HCT116 (cell line): ENCODE measurements at regions not wholly inside any gene's neighbourhood (a gene's known extent, or its start where the extent isn't known, plus 50 kb on each side); places are given as distances from the start of the nearest gene placed in this dataset.

ENCODE experiments used
- ATAC-seq: fragments of 200-7000 bp; cut with Tn5 transposase; 2 replicates; pipeline ENCODE4 v1.9.1; 2020; ENCODE audit warnings: mild to moderate bottlenecking, moderate library complexity
- BruUV-seq: library from RNA; stranded (reverse); fragments of 400-500 nt; replicated peaks from 2 replicates; lab custom pipeline; 2021; lab: Mats Ljungman, UMichigan
- CTCF ChIA-PET: fragments of 300-600 bp; sonication (Branson Sonifier 250); formaldehyde crosslinking; loops from one replicate; lab custom pipeline; 2021; ENCODE audit warnings: antibody characterized with exemption; lab: Charles Lee
- POLR2A ChIA-PET: fragments of 300-600, 350-600 bp; sonication (Branson Sonifier 250); formaldehyde crosslinking; loops from one replicate; lab custom pipeline; 2021; ENCODE audit warnings: antibody characterized with exemption; lab: Charles Lee
- RAD21 ChIA-PET, 2 experiments: fragments of 300-600 bp; sonication (Branson Sonifier 250); formaldehyde crosslinking; loops; one replicate each; lab custom pipeline; 2023; ENCODE audit warnings: low total read pairs in 2 of 2; ENCODE audit not compliant: uncharacterized antibody in 2 of 2, unreplicated experiment in 2 of 2, low non-redundant PET in 1 of 2; lab: Charles Lee
- DNase-seq: peaks from one replicate; pipeline ENCODE4 v3.0.0-alpha.2; 2010; ENCODE audit warnings: low read depth, low spot score
- H2AFZ ChIP-seq: fragments of 200-600 bp; shearing (Covaris generic), sonication (generic); 2 replicates; pipeline ENCODE4 v1.6.1; 2017; ENCODE audit warnings: low read depth, mixed run types, mixed read lengths, antibody characterized with exemption, low read length; ENCODE audit not compliant: poor library complexity, severe bottlenecking
- H3K27ac ChIP-seq: 2 replicates; pipeline ENCODE4 v1.5.1; 2012; ENCODE audit warnings: low read depth, low read length
- H3K27me3 ChIP-seq: fragments of 200-600 bp; sonication (generic); 2 replicates; pipeline ENCODE4 v1.6.1; 2016; ENCODE audit warnings: mixed run types, low read length, mixed read lengths; ENCODE audit not compliant: insufficient read depth
- H3K36me3 ChIP-seq, 2 experiments: fragments of 200-500 bp in 1 of 2; fragments of 200-600 bp in 1 of 2; sonication (Bioruptor generic) in 1 of 2; sonication (generic) in 1 of 2; 2 replicates each; pipeline versions ENCODE4 v1.5.1 to v1.6.1; 2014 to 2016; ENCODE audit warnings: low read length in 2 of 2, inconsistent platforms in 1 of 2, mixed read lengths in 1 of 2, mixed run types in 1 of 2; ENCODE audit not compliant: insufficient read depth in 2 of 2, control insufficient read depth in 1 of 2
- H3K4me1 ChIP-seq, 2 experiments: fragments of 200-600 bp in 1 of 2; sonication (generic) in 1 of 2; 2 replicates each; pipeline versions ENCODE4 v1.5.1 to v1.6.1; 2012 to 2017; ENCODE audit warnings: low read length in 2 of 2, inconsistent platforms in 1 of 2, mild to moderate bottlenecking in 1 of 2, mixed read lengths in 1 of 2, mixed run types in 1 of 2, moderate library complexity in 1 of 2; ENCODE audit not compliant: insufficient read depth in 2 of 2, control insufficient read depth in 1 of 2
- H3K4me2 ChIP-seq: fragments of 200-600 bp; sonication (generic); 2 replicates; pipeline ENCODE4 v1.6.1; 2017; ENCODE audit warnings: mixed run types, low read length, mixed read lengths
- H3K4me3 ChIP-seq, 2 experiments: fragments of 200-600 bp in 1 of 2; sonication (generic) in 1 of 2; replicated peaks in 1 of 2; 2 replicates each; pipeline ENCODE4 v1.5.1; 2011 to 2016; ENCODE audit warnings: low read length in 2 of 2, control low read depth in 1 of 2, low read depth in 1 of 2, mild to moderate bottlenecking in 1 of 2, mixed read lengths in 1 of 2, mixed run types in 1 of 2
- H3K79me2 ChIP-seq: fragments of 200-600 bp; sonication (generic); 2 replicates; pipeline ENCODE4 v1.6.1; 2017; ENCODE audit warnings: mild to moderate bottlenecking, mixed run types, low read length, moderate library complexity, mixed read lengths; ENCODE audit not compliant: insufficient read depth
- H3K9ac ChIP-seq: fragments of 200-600 bp; sonication (generic); 2 replicates; pipeline ENCODE4 v1.6.1; 2016; ENCODE audit warnings: low read length, mixed read lengths
- H3K9me2 ChIP-seq: fragments of 200-600 bp; sonication (generic), shearing (Covaris generic); 2 replicates; pipeline ENCODE4 v1.6.1; 2017; ENCODE audit warnings: mixed run types, mild to moderate bottlenecking, moderate library complexity; ENCODE audit not compliant: insufficient read depth
- H3K9me3 ChIP-seq, 2 experiments: fragments of 200-500 bp in 1 of 2; fragments of 200-600 bp in 1 of 2; sonication (Bioruptor generic) in 1 of 2; sonication (generic) in 1 of 2; 2 replicates each; pipeline ENCODE4 v1.6.1; 2014 to 2017; ENCODE audit warnings: low read length in 2 of 2, mixed read lengths in 2 of 2, inconsistent platforms in 1 of 2, low read depth in 1 of 2, mild to moderate bottlenecking in 1 of 2, mixed run types in 1 of 2, moderate library complexity in 1 of 2; ENCODE audit not compliant: control insufficient read depth in 1 of 2, insufficient read depth in 1 of 2
- H4K20me1 ChIP-seq: fragments of 200-600 bp; sonication (generic), shearing (Covaris generic); 2 replicates; pipeline ENCODE4 v1.6.1; 2017; ENCODE audit warnings: mixed run types, mild to moderate bottlenecking, moderate library complexity; ENCODE audit not compliant: insufficient read depth
- CBX3 ChIP-seq: IDR thresholded peaks from 2 replicates; pipeline ENCODE4 v1.6.1; 2012; ENCODE audit warnings: low read depth
- EGR1 ChIP-seq: IDR thresholded peaks from 2 replicates; pipeline ENCODE4 v1.6.1; 2012; ENCODE audit warnings: low read depth
- ELF1 ChIP-seq: IDR thresholded peaks from 2 replicates; pipeline ENCODE4 v1.6.1; 2012; ENCODE audit warnings: low read depth, borderline replicate concordance
- EZH2 ChIP-seq: fragments of 200-600 bp; sonication (generic); IDR thresholded peaks from 2 replicates; pipeline ENCODE4 v1.6.1; 2017; ENCODE audit warnings: antibody characterized with exemption, mixed run types
- EZH2phosphoT487 ChIP-seq: fragments of 200-600 bp; IDR thresholded peaks from 2 replicates; pipeline ENCODE4 v1.6.1; 2018; ENCODE audit warnings: antibody characterized with exemption, borderline replicate concordance
- FOSL1 ChIP-seq: IDR thresholded peaks from 2 replicates; pipeline ENCODE4 v1.6.1; 2012; ENCODE audit warnings: low read depth
- JUND ChIP-seq: IDR thresholded peaks from 2 replicates; pipeline ENCODE4 v1.6.1; 2012
- MAX ChIP-seq: IDR thresholded peaks from 2 replicates; pipeline ENCODE4 v1.6.1; 2012
- RAD21 ChIP-seq: IDR thresholded peaks from 2 replicates; pipeline ENCODE4 v1.6.1; 2012; ENCODE audit warnings: low read depth, mild to moderate bottlenecking
- SP1 ChIP-seq: IDR thresholded peaks from 2 replicates; pipeline ENCODE4 v1.6.1; 2012; ENCODE audit warnings: low read depth
- SRF ChIP-seq: IDR thresholded peaks from 2 replicates; pipeline ENCODE4 v1.6.1; 2012; ENCODE audit warnings: low read depth
- TCF7L2 ChIP-seq: IDR thresholded peaks from 2 replicates; pipeline ENCODE4 v1.7.0; 2011; ENCODE audit warnings: borderline replicate concordance, inconsistent platforms; ENCODE audit not compliant: insufficient read depth, insufficient read length; ENCODE audit errors: extremely low read depth
- YY1 ChIP-seq: IDR thresholded peaks from 2 replicates; pipeline ENCODE4 v1.6.1; 2011; ENCODE audit warnings: low read length, low read depth, moderate library complexity, mild to moderate bottlenecking; ENCODE audit not compliant: insufficient replicate concordance; ENCODE audit errors: extremely low read depth
- ZFX ChIP-seq: fragments of 450-650 bp; IDR thresholded peaks from 2 replicates; pipeline ENCODE4 v1.6.1; 2017
- intact Hi-C: fragments of 100-400 bp; cut with micrococcal nuclease; formaldehyde crosslinking; loops from 2 replicates; pipeline ENCODE4 v1.10.0; 2022
- TF ChIP-seq, protein P1 (sequence below): IDR thresholded peaks from 2 replicates; pipeline ENCODE4 v1.6.1; 2011; ENCODE audit warnings: mild to moderate bottlenecking, low read length, moderate library complexity; ENCODE audit not compliant: insufficient replicate concordance; ENCODE audit errors: extremely low read depth

GRCh38 chr7:36802459-36803135 is 78.3 kb upstream of the AOAH start:
- CTCF ChIA-PET: no interaction called here
- Histone ChIP-seq H3K9me2 (no peaks in the 10 kb centered on the region), H3K4me3 (no peak overlapping the region), H2AFZ (no peak overlapping the region), H4K20me1 (no peaks in the 10 kb centered on the region), H3K9me3 (no peaks in the 10 kb centered on the region), H3K79me2 (no peaks in the 10 kb centered on the region), H3K27me3 (peaks cover 7% of the 10 kb centered on the region; the same call in 1 of the 2 replicates), H3K4me2 (no peak overlapping the region), H3K36me3 (no peaks in the 10 kb centered on the region), H3K4me1 (no peaks in the 10 kb centered on the region), H3K27ac (no peak overlapping the region), H3K9ac (no peak overlapping the region)
- TF ChIP-seq JUND (no peak), TCF7L2 (no peak), MAX (no peak), EZH2 (no peak), EGR1 (no peak), EZH2phosphoT487 (no peak), ZFX (no peak), ELF1 (no peak), FOSL1 (no peak), YY1 (no peak), SRF (no peak), SP1 (no peak), CBX3 (no peak), RAD21 (no peak)
- TF ChIP-seq, protein P1, sequence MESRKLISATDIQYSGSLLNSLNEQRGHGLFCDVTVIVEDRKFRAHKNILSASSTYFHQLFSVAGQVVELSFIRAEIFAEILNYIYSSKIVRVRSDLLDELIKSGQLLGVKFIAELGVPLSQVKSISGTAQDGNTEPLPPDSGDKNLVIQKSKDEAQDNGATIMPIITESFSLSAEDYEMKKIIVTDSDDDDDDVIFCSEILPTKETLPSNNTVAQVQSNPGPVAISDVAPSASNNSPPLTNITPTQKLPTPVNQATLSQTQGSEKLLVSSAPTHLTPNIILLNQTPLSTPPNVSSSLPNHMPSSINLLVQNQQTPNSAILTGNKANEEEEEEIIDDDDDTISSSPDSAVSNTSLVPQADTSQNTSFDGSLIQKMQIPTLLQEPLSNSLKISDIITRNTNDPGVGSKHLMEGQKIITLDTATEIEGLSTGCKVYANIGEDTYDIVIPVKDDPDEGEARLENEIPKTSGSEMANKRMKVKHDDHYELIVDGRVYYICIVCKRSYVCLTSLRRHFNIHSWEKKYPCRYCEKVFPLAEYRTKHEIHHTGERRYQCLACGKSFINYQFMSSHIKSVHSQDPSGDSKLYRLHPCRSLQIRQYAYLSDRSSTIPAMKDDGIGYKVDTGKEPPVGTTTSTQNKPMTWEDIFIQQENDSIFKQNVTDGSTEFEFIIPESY: no peak
- no TSS peak for BruUV-seq
- no peak for DNase-seq
- intact Hi-C loops: no loop called here
- POLR2A ChIA-PET: no interaction called here
- ATAC-seq: no peak
- RAD21 ChIA-PET: no interaction called here
